ENCODE measurements at regions not wholly inside any gene's neighbourhood (a gene's known extent, or its start where the extent isn't known, plus 50 kb on each side); places are given as distances from the start of the nearest gene placed in this dataset.

DNA sequence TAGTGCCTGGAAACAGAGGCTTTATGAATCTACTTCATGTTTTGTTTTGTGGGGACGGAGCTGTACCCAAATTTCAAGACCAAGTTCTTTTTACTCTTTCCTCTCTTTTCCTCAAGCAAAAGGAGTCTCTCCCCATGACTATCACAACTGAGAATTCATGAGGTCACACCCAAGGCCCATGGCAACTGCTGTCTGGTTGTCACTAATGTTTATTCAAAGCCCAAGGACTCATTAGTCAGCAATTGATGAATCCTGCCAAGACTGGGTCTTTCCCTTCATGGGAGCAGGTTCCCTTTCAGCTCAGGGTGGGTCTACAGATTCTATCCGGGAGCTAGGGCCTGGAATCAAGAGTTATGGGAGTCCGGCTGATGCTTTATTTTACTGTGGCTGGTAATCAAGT lies 441.5 kb upstream of the PCDH20 start (continued):
- TF ChIP-seq ZNF878 (CRISPR knock-in tag; IDR thresholded peaks at IDR 0.05) (no peak), IRF2 (CRISPR knock-in tag; IDR thresholded peaks at IDR 0.05) (no peak), FOXC1 (CRISPR knock-in tag; IDR thresholded peaks at IDR 0.05; ENCODE audit: borderline replicate concordance) (no peak), GZF1 (CRISPR knock-in tag; IDR thresholded peaks at IDR 0.05) (no peak)
- TF ChIP-seq, protein P1, sequence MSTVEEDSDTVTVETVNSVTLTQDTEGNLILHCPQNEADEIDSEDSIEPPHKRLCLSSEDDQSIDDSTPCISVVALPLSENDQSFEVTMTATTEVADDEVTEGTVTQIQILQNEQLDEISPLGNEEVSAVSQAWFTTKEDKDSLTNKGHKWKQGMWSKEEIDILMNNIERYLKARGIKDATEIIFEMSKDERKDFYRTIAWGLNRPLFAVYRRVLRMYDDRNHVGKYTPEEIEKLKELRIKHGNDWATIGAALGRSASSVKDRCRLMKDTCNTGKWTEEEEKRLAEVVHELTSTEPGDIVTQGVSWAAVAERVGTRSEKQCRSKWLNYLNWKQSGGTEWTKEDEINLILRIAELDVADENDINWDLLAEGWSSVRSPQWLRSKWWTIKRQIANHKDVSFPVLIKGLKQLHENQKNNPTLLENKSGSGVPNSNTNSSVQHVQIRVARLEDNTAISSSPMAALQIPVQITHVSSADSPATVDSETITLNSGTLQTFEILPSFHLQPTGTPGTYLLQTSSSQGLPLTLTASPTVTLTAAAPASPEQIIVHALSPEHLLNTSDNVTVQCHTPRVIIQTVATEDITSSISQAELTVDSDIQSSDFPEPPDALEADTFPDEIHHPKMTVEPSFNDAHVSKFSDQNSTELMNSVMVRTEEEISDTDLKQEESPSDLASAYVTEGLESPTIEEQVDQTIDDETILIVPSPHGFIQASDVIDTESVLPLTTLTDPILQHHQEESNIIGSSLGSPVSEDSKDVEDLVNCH (CRISPR knock-in tag; IDR thresholded peaks at IDR 0.05): no peak
- TF ChIP-seq, protein P2, sequence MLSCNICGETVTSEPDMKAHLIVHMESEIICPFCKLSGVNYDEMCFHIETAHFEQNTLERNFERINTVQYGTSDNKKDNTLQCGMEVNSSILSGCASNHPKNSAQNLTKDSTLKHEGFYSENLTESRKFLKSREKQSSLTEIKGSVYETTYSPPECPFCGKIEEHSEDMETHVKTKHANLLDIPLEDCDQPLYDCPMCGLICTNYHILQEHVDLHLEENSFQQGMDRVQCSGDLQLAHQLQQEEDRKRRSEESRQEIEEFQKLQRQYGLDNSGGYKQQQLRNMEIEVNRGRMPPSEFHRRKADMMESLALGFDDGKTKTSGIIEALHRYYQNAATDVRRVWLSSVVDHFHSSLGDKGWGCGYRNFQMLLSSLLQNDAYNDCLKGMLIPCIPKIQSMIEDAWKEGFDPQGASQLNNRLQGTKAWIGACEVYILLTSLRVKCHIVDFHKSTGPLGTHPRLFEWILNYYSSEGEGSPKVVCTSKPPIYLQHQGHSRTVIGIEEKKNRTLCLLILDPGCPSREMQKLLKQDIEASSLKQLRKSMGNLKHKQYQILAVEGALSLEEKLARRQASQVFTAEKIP (CRISPR knock-in tag; IDR thresholded peaks at IDR 0.05; ENCODE audit: borderline replicate concordance): no peak
- TF ChIP-seq, protein P3, sequence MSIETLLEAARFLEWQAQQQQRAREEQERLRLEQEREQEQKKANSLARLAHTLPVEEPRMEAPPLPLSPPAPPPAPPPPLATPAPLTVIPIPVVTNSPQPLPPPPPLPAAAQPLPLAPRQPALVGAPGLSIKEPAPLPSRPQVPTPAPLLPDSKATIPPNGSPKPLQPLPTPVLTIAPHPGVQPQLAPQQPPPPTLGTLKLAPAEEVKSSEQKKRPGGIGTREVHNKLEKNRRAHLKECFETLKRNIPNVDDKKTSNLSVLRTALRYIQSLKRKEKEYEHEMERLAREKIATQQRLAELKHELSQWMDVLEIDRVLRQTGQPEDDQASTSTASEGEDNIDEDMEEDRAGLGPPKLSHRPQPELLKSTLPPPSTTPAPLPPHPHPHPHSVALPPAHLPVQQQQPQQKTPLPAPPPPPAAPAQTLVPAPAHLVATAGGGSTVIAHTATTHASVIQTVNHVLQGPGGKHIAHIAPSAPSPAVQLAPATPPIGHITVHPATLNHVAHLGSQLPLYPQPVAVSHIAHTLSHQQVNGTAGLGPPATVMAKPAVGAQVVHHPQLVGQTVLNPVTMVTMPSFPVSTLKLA (IDR thresholded peaks at IDR 0.05): no peak

DNA sequence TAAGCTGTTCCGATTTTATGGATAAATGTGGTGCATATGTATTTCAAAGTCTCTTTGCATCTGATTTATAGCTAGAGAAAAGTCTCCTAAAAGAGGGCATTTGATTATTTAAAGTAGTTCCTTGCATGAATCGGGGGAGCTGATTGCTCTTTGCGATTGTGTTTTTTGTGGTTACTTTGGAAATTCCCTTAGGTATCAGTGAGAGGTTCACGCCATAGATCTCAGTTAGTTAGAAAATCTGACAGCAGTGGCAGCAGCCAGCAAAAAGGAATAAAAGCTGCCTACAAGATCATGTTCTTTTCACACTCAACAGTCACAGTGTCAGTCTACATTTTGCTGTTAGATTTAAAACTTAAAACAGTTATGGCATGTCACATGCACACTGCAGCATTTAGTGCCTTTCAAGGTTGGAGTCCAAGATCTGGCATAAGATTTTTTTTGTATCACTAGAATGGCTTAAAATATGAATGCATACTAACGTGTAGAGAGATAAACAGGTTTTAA lies 436.5 kb upstream of the PCDH20 start:
- in situ Hi-C loops (cut with HindIII; ENCODE audit: extremely low pct_ligation_motif_present, low pct_unique_long_range_greater_than_20kb): no loop called here
- BruUV-seq (replicated peaks): no TSS peak
- H3K36me3 ChIP-seq (replicated peaks in 1 of 2; ENCODE audit: control insufficient read depth in 1 of 2, insufficient read depth in 2 of 2, low read length in 2 of 2): no peaks in the 10 kb centered on the region
- TF ChIP-seq THYN1 (CRISPR knock-in tag; IDR thresholded peaks at IDR 0.05; ENCODE audit: borderline replicate concordance, low read depth): no peak
- no peak for TF ChIP-seq KLF11 (CRISPR knock-in tag; IDR thresholded peaks at IDR 0.05)
- TF ChIP-seq, protein P4, sequence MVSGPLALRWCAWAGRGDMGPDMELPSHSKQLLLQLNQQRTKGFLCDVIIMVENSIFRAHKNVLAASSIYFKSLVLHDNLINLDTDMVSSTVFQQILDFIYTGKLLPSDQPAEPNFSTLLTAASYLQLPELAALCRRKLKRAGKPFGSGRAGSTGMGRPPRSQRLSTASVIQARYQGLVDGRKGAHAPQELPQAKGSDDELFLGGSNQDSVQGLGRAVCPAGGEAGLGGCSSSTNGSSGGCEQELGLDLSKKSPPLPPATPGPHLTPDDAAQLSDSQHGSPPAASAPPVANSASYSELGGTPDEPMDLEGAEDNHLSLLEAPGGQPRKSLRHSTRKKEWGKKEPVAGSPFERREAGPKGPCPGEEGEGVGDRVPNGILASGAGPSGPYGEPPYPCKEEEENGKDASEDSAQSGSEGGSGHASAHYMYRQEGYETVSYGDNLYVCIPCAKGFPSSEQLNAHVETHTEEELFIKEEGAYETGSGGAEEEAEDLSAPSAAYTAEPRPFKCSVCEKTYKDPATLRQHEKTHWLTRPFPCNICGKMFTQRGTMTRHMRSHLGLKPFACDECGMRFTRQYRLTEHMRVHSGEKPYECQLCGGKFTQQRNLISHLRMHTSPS (CRISPR knock-in tag; IDR thresholded peaks at IDR 0.05; ENCODE audit: low read depth): no peak
- no peak for TF ChIP-seq ZNF746 (CRISPR knock-in tag; IDR thresholded peaks at IDR 0.05)
- TF ChIP-seq ZNF775 (CRISPR knock-in tag; IDR thresholded peaks at IDR 0.05; ENCODE audit: borderline replicate concordance): no peak
- no peak for TF ChIP-seq ATF1 (CRISPR knock-in tag; IDR thresholded peaks at IDR 0.05)
- no peak for TF ChIP-seq ZNF329 (CRISPR knock-in tag; IDR thresholded peaks at IDR 0.05; ENCODE audit: low read depth)

More for the DNA sequence above, 436.5 kb upstream of the PCDH20 start:
- H2AFZ ChIP-seq (ENCODE audit: low read length): no peak overlapping the region
- H3K9ac ChIP-seq (ENCODE audit: insufficient read depth, low read depth, low read length): no peak overlapping the region
- WGBS (ENCODE audit: low lambda C conversion rate): under 1% methylated on average over 5 of the region's 5 CpGs
- H3K4me2 ChIP-seq (ENCODE audit: low read depth, low read length): no peak overlapping the region
- no peaks in the 10 kb centered on the region for H4K20me1 ChIP-seq (ENCODE audit: insufficient read depth, low read length)
- DNase-seq (ENCODE audit: low spot score) (no peak), ATAC-seq (no peak), FAIRE-seq (no peak)
- no peak overlapping the region for H3K27ac ChIP-seq (ENCODE audit: extremely low read length, insufficient read depth, low read length)
- ChIA-PET CTCF (ENCODE audit: low intra/inter-chr PET ratio, low total read pairs) (no interaction called here), POLR2A (no interaction called here)
- no peak overlapping the region for H3K4me3 ChIP-seq (replicated peaks in 1 of 3; ENCODE audit: insufficient read depth in 1 of 3, low read depth in 2 of 3, low read length in 3 of 3)
- no peaks in the 10 kb centered on the region for H3K79me2 ChIP-seq (ENCODE audit: insufficient read depth, low read length)
- intact Hi-C loops (cut with micrococcal nuclease; ENCODE audit: unreplicated experiment): no loop called here
- no peaks in the 10 kb centered on the region for H3K27me3 ChIP-seq (ENCODE audit: control insufficient read depth in 1 of 2, insufficient read depth in 2 of 2, low read length in 2 of 2)
- no peaks in the 10 kb centered on the region for H3K4me1 ChIP-seq (ENCODE audit: insufficient read depth, low read length)
- H3K9me3 ChIP-seq (ENCODE audit: low read length): no peaks in the 10 kb centered on the region
